Vagina (tissue), 2 donors: ENCODE measurements at regions not wholly inside any gene's neighbourhood (a gene's known extent, or its start where the extent isn't known, plus 50 kb on each side); places are given as distances from the start of the nearest gene placed in this dataset.

Source experiments
- CTCF ChIP-seq, 3 experiments: fragments of 450-650 bp in 2 of 3; fragments of 200-600 bp in 1 of 3; sonication (generic) in 1 of 3; IDR thresholded peaks; one replicate each; pipeline ENCODE4 v1.5.1; 2017 to 2019; ENCODE audit warnings: antibody characterized with exemption in 3 of 3, mild to moderate bottlenecking in 2 of 3, moderate library complexity in 2 of 3
- POLR2A ChIP-seq, 2 donors: fragments of 450-650 bp; IDR thresholded peaks; one replicate each; pipeline ENCODE4 v1.6.1; 2017; ENCODE audit warnings: antibody characterized with exemption in 2 of 2, mild to moderate bottlenecking in 2 of 2, moderate library complexity in 2 of 2

GRCh38 chr14:27916326-27916725 lies 850.3 kb upstream of the FOXG1 start:
- no peak for TF ChIP-seq CTCF (IDR thresholded peaks at IDR 0.05)
- TF ChIP-seq POLR2A (IDR thresholded peaks at IDR 0.05), result no peak
